ENCODE measurements at regions not wholly inside any gene's neighbourhood (a gene's known extent, or its start where the extent isn't known, plus 50 kb on each side); places are given as distances from the start of the nearest gene placed in this dataset.

- peak in 1 of 2 donors; percentile 10 for DNase-seq
These were observed 57.9 kb upstream of the EPAS1 start for GRCh38 chr2:46239175-46239846.

- DNase-seq = peak; percentile 63 to 64
These were observed 57.4 kb upstream of the EPAS1 start for GRCh38 chr2:46239847-46240181.

- no peak for DNase-seq
These were observed 55.9 kb upstream of the EPAS1 start for GRCh38 chr2:46241344-46241743.

GRCh38 chr2:46245869-46246268, 51.3 kb upstream of the EPAS1 start:
- no peak for DNase-seq

GRCh38 chr2:46246790-46247189, 50.4 kb upstream of the EPAS1 start:
- DNase-seq = no peak

All from activated CD4-positive, alpha-beta T cell treated with anti-CD3 and anti-CD28 coated beads for 4 hours (primary cell).